H9 (cell line): ENCODE measurements at regions not wholly inside any gene's neighbourhood (a gene's known extent, or its start where the extent isn't known, plus 50 kb on each side); places are given as distances from the start of the nearest gene placed in this dataset.

Experiments
- DNase-seq: peaks from one replicate; pipeline ENCODE4 v3.0.0-alpha.2; 2017
- H2AFZ ChIP-seq: one replicate; pipeline ENCODE4 v1.6.1; 2013; ENCODE audit warnings: mild to moderate bottlenecking, low read length, control low read depth, moderate library complexity
- H2AK5ac ChIP-seq: 2 replicates; pipeline ENCODE4 v1.6.1; 2013; ENCODE audit warnings: low read length, control low read depth, mixed read lengths; ENCODE audit not compliant: insufficient read length
- H2BK120ac ChIP-seq: one replicate; pipeline ENCODE4 v1.6.1; 2013; ENCODE audit warnings: low read depth, mild to moderate bottlenecking, low read length, control low read depth, inconsistent platforms; ENCODE audit not compliant: poor library complexity, severe bottlenecking
- H2BK12ac ChIP-seq: 2 replicates; pipeline ENCODE4 v1.6.1; 2013; ENCODE audit warnings: low read length, control low read depth, mixed read lengths, low read depth; ENCODE audit not compliant: insufficient read length
- H2BK15ac ChIP-seq: 2 replicates; pipeline ENCODE4 v1.6.1; 2013; ENCODE audit warnings: low read depth, low read length, control low read depth
- H2BK20ac ChIP-seq: one replicate; pipeline ENCODE4 v1.6.1; 2013; ENCODE audit warnings: low read depth, mild to moderate bottlenecking, low read length, control low read depth, inconsistent platforms; ENCODE audit not compliant: poor library complexity, severe bottlenecking
- H2BK5ac ChIP-seq: 2 replicates; pipeline ENCODE4 v1.6.1; 2013; ENCODE audit warnings: low read length, control low read depth, mixed read lengths; ENCODE audit not compliant: insufficient read length
- H3K14ac ChIP-seq: 2 replicates; pipeline ENCODE4 v1.6.1; 2013; ENCODE audit warnings: low read length, control low read depth; ENCODE audit not compliant: insufficient read depth
- H3K18ac ChIP-seq: 2 replicates; pipeline ENCODE4 v1.6.1; 2013; ENCODE audit warnings: low read depth, mild to moderate bottlenecking, mixed read lengths, low read length, control low read depth; ENCODE audit not compliant: insufficient read length
- H3K23ac ChIP-seq: 2 replicates; pipeline ENCODE4 v1.6.1; 2013; ENCODE audit warnings: low read length, control low read depth, mixed read lengths, low read depth; ENCODE audit not compliant: insufficient read length
- H3K23me2 ChIP-seq: 2 replicates; pipeline ENCODE4 v1.6.1; 2013; ENCODE audit warnings: low read depth, mild to moderate bottlenecking, mixed read lengths, low read length, control low read depth; ENCODE audit not compliant: insufficient read length, poor library complexity, severe bottlenecking
- H3K27ac ChIP-seq: 2 replicates; pipeline ENCODE4 v1.5.1; 2013; ENCODE audit warnings: low read length, control low read depth, mixed read lengths, low read depth; ENCODE audit not compliant: insufficient read length
- H3K27me3 ChIP-seq: 2 replicates; pipeline ENCODE4 v1.6.1; 2013; ENCODE audit warnings: low read length, control low read depth, inconsistent platforms; ENCODE audit not compliant: insufficient read depth
- H3K4ac ChIP-seq: 2 replicates; pipeline ENCODE4 v1.6.1; 2013; ENCODE audit warnings: low read depth, mild to moderate bottlenecking, control low read depth, inconsistent platforms, low read length, moderate library complexity
- H3K4me1 ChIP-seq: 2 replicates; pipeline ENCODE4 v1.6.1; 2013; ENCODE audit warnings: low read length, control low read depth, inconsistent platforms; ENCODE audit not compliant: insufficient read depth
- H3K4me2 ChIP-seq: 2 replicates; pipeline ENCODE4 v1.6.1; 2013; ENCODE audit warnings: low read length, control low read depth, mixed read lengths; ENCODE audit not compliant: insufficient read length, insufficient read depth
- H3K56ac ChIP-seq: 2 replicates; pipeline ENCODE4 v1.6.1; 2013; ENCODE audit warnings: low read depth, mild to moderate bottlenecking, mixed read lengths, low read length, control low read depth; ENCODE audit not compliant: insufficient read length
- H3K79me1 ChIP-seq: 2 replicates; pipeline ENCODE4 v1.6.1; 2013; ENCODE audit warnings: low read depth, mild to moderate bottlenecking, moderate library complexity, low read length, control low read depth, inconsistent platforms; ENCODE audit not compliant: insufficient read depth, poor library complexity, severe bottlenecking
- H3K79me2 ChIP-seq: 2 replicates; pipeline ENCODE4 v1.6.1; 2013; ENCODE audit warnings: low read length, control low read depth, inconsistent platforms; ENCODE audit not compliant: insufficient read depth
- H3K9ac ChIP-seq: 2 replicates; pipeline ENCODE4 v1.6.1; 2013; ENCODE audit warnings: low read length, control low read depth, mixed read lengths; ENCODE audit not compliant: insufficient read length; ENCODE audit errors: extremely low read depth
- H3K9me3 ChIP-seq: one replicate; pipeline ENCODE4 v1.6.1; 2013; ENCODE audit warnings: low read depth, low read length, inconsistent platforms; ENCODE audit not compliant: control insufficient read depth
- H3T11ph ChIP-seq: one replicate; pipeline ENCODE4 v1.6.1; 2013; ENCODE audit warnings: mild to moderate bottlenecking, low read length, control low read depth, inconsistent platforms
- H4K20me1 ChIP-seq: one replicate; pipeline ENCODE4 v1.6.1; 2013; ENCODE audit not compliant: control insufficient read depth, insufficient read length, insufficient read depth
- H4K5ac ChIP-seq: 2 replicates; pipeline ENCODE4 v1.6.1; 2013; ENCODE audit warnings: low read depth, mild to moderate bottlenecking, mixed read lengths, low read length, control low read depth; ENCODE audit not compliant: insufficient read length
- H4K8ac ChIP-seq: replicated peaks from 2 replicates; pipeline ENCODE4 v1.6.1; 2013; ENCODE audit warnings: low read length, control low read depth, mixed read lengths, low read depth; ENCODE audit not compliant: insufficient read length
- H4K91ac ChIP-seq: 2 replicates; pipeline ENCODE4 v1.6.1; 2013; ENCODE audit warnings: low read depth, mild to moderate bottlenecking, moderate library complexity, mixed read lengths, low read length, control low read depth; ENCODE audit not compliant: insufficient read length
- H3K27ac Mint-ChIP-seq, 3 experiments: 2 replicates in 2 of 3; 3 replicates in 1 of 3; pipeline ENCODE4 v1.8.0; 2020 to 2021; ENCODE audit warnings: mixed read lengths in 3 of 3, mild to moderate bottlenecking in 1 of 3, moderate library complexity in 1 of 3
- H3K27me3 Mint-ChIP-seq: 2 replicates; pipeline ENCODE4 v1.8.0; 2021; ENCODE audit warnings: low read depth, mild to moderate bottlenecking, moderate library complexity, mixed read lengths
- H3K36me3 Mint-ChIP-seq, 3 experiments: 2 replicates in 2 of 3; 3 replicates in 1 of 3; pipeline ENCODE4 v1.8.0; 2020 to 2021; ENCODE audit warnings: low read depth in 3 of 3, mixed read lengths in 3 of 3; ENCODE audit not compliant: insufficient read depth in 1 of 3
- H3K4me1 Mint-ChIP-seq, 2 experiments: 2 replicates each; pipeline ENCODE4 v1.8.0; 2020; ENCODE audit warnings: mixed read lengths in 2 of 2
- H3K4me3 Mint-ChIP-seq, 2 experiments: 2 replicates in 1 of 2; 3 replicates in 1 of 2; pipeline ENCODE4 v1.8.0; 2020 to 2021; ENCODE audit warnings: mild to moderate bottlenecking in 2 of 2, mixed read lengths in 2 of 2, moderate library complexity in 1 of 2
- H3K9me3 Mint-ChIP-seq, 2 experiments: 2 replicates in 1 of 2; 3 replicates in 1 of 2; pipeline ENCODE4 v1.8.0; 2020; ENCODE audit warnings: mild to moderate bottlenecking in 2 of 2, mixed read lengths in 2 of 2, moderate library complexity in 1 of 2
- CTCF ChIP-seq: fragments of 200-600 bp; sonication (generic); conservative IDR thresholded peaks from 3 replicates; pipeline ENCODE4 v1.8.0; 2021; ENCODE audit warnings: antibody characterized with exemption, mild to moderate bottlenecking
- WGBS: extraction: QIAGEN DNeasy Blood & Tissue Kit; methylation state at CpG from one replicate; pipeline ENCODE4 v1.1.7; 2013; ENCODE audit warnings: missing lambda C conversion rate, low lambda C conversion rate, mixed read lengths; ENCODE audit not compliant: insufficient read length; ENCODE audit errors: extremely low coverage; 5-methylcytosine and 5-hydroxymethylcytosine counted together

DNA sequence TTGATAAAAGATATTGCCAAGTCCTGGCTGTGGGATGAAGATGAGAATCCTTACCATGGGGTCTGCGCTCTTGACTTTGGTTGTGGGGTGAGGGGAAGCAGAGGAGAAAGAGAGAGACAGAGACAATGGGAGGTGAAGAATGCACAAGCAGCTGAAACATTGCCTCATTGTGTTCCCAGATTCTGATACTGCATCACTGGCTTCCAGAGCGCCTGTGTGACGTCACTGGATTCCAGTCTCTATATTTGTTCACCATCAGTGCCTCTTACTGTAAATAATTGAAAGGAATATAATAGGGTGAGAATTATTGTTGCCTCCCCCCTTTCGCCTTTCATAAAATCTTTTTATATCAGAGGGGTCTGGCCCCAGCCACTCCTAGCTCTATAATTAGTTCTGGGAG, 188.9 kb upstream of the NTF3 start:
- Histone ChIP-seq H2BK15ac (no peak overlapping the region), H2BK20ac (no peak overlapping the region), H3K18ac (no peak overlapping the region), H2BK5ac (no peak overlapping the region), H4K91ac (no peak overlapping the region), H3K27ac (no peak overlapping the region), H3K9ac (no peak overlapping the region), H3K4me2 (no peak overlapping the region), H3K79me1 (no peaks in the 10 kb centered on the region), H3K23ac (no peak overlapping the region), H3K4me1 (peaks cover 18% of the 10 kb centered on the region), H4K20me1 (no peaks in the 10 kb centered on the region), H3K9me3 (no peaks in the 10 kb centered on the region), H3K79me2 (no peaks in the 10 kb centered on the region), H3K27me3 (no peaks in the 10 kb centered on the region), H2AK5ac (no peak overlapping the region), H2BK120ac (no peak overlapping the region), H3K23me2 (no peaks in the 10 kb centered on the region), H4K5ac (no peak overlapping the region), H3T11ph (no peak overlapping the region), H2BK12ac (no peak overlapping the region), H3K56ac (no peak overlapping the region), H4K8ac (no peak overlapping the region), H3K14ac (no peak overlapping the region), H2AFZ (no peak overlapping the region), H3K4ac (no peak overlapping the region)
- Mint-ChIP-seq H3K36me3 (peaks cover 0 to 3% (median 2%) of the 10 kb centered on the region in 3 experiments; a peak in 2 of 7 replicates), H3K27ac (no peak overlapping the region), H3K4me3 (no peak overlapping the region), H3K27me3 (peaks cover 24% of the 10 kb centered on the region), H3K4me1 (peaks cover 57 to 61% of the 10 kb centered on the region in 2 experiments), H3K9me3 (peaks cover 0 to 4% of the 10 kb centered on the region in 2 experiments; a peak in 1 of 5 replicates)
- DNase-seq = no peak
- no CpG with 5 or more reads among the region's 4 CpGs for WGBS
- TF ChIP-seq CTCF = no peak
